ENCODE measurements at regions not wholly inside any gene's neighbourhood (a gene's known extent, or its start where the extent isn't known, plus 50 kb on each side); places are given as distances from the start of the nearest gene placed in this dataset.
"Not testable (repeated sequence)": the region's sequence is repeated elsewhere in the genome, so short reads cannot be mapped to it uniquely, and the experiment has no call there.

DNA sequence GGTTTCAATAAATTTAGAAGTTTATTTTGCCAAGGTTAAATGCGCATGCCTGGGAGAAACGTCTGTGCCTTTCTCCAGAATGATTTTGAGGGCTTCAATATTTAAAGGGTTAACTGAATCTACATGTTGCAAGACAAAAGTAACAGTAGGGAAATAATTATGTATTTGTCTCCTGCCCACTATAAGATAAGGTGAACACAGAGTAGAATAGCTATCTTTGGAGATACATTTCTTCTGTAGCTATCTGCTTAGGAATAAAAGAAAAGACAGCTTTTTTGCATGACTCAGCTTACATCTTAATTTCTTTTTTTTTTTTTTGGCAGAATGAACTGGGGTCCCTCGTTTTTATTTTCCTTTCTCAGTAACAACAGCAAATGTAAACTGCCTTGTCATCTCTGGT lies 1351.6 kb downstream of the AMY1C start:
- no peak for DNase-seq (ENCODE audit: low read depth, low spot score)

DNA sequence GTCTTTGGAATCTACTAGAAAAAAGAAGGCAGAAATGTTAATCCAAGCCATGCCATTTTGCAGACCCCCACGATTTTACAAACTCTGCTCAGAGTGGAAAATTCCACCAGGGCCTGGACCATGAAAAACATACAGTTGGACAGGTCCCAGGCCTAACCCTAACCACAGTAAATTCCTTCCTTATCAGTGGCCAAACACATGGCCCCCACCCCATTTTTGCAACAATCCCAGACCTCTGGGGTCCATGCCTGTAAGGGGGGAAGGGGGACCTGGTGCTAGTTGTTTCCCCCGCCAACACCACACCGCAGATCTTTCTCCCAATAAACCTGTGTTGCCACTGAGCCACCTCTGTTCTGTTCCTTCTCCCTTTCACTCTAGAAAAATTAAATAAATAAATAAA lies 1352.7 kb downstream of the AMY1C start:
- DNase-seq (ENCODE audit: low read depth, low spot score): no peak

DNA sequence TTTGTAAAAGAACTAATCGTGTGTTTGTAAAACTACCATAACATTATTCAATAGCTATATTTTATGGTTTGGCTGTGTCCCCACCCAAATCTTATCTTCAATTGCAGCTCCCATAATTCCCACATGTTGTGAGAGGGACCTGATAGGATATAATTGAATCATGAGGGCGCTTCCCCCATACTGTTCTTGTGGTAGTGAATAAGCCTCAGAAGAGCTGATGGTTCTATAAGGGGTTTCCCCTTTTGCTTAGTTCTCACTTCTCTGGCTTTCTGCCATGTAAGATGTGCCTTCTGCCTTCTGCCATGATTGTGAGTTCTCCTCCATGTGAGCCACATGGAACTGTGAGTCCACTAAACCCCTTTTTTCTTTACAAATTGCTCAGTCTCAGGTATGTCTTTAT lies 1372.3 kb downstream of the AMY1C start:
- no peak for DNase-seq (ENCODE audit: low read depth, low spot score)

DNA sequence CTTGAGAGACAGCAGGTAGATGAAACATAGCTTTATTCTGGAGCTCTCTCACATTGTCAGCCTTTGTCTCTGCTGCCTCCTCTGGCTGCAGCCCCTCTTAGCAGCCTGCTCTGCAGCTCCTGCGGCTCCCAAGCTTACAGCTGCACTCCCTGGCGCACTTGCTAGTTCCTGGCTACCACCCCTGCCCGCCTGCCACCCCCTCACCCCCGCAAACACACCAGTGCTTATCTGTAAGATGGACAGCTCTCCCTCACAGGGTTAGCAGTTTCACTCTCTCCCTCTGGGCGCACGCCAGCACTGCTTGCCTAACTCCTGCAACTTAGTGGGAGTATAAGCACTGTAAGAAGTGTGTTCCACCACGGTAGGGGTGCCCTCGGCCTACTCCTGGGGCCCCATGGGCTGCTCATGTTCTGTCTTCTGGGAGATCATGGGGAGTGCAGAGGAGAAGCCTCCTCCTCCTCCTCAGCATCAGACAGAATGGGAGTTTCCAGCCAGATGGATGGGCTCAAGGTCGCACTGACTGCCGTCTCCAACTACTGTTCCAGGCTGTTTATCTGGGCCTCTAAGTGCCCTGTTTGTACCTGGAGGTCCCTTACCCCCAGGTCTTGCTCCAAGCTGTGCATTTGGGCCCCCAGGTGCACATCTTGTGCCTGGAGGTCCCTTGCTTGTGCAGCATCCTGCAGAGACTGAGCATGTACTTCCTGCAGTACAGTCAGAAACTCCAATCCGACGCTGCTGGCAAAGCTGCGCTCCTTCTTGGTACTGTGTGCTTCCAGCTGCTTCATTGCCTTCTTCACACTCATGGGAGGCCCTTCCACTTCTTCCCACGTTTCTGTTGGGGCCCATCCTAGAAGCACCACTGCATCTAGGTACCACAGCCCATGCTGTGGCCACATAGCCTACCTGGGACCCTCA lies 1388.1 kb downstream of the AMY1C start:
- DNase-seq (ENCODE audit: low read depth, low spot score): no peak

GRCh38 chr1:105138458-105138893 lies 1388.8 kb downstream of the AMY1C start:
- DNase-seq (ENCODE audit: low read depth, low spot score): no peak

DNA sequence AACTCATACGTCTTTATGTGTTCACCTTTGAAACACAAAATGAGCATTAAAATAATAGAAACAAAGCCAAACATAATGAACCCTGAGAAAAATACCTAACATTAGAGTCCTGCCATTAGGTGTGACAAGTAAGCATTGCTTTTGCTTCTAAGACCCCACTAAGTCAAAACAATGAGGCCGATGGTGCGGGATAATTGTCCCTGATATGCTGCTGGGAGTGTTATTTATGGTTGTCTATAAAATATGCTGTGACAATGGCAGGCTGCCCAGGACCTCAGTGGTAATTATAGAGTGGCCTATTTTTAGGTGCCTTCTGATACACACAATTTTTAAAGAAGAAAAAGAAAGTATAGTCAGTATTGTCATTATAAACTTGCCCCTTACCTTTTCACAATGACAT lies 1423.1 kb downstream of the AMY1C start:
- DNase-seq (ENCODE audit: low read depth, low spot score): no peak

GRCh38 chr1:105180789-105181188 lies 1431.1 kb downstream of the AMY1C start:
- no peak for DNase-seq (ENCODE audit: low read depth, low spot score)

GRCh38 chr1:105204836-105205371 lies 1455.2 kb downstream of the AMY1C start:
- no peak for DNase-seq (ENCODE audit: low read depth, low spot score)

DNA sequence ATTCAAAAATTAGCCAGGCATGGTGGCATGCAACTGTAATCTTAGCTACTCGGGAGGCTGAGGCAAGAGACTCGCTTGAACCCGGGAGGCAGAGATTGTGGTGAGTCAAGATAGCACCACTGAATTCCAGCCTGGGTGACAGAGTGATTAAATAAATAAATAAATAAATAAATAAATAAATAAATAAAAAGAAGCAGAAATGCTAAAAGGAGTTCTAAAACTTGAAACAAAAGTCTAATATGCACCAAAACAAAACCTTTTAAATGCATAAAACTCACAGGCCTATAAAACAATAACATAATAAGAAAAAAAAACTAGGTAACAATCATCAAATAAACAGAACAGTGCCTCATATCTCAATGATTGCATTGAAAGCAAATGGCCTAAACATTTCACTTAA lies 1458.9 kb downstream of the AMY1C start:
- DNase-seq (ENCODE audit: low read depth, low spot score): no peak

DNA sequence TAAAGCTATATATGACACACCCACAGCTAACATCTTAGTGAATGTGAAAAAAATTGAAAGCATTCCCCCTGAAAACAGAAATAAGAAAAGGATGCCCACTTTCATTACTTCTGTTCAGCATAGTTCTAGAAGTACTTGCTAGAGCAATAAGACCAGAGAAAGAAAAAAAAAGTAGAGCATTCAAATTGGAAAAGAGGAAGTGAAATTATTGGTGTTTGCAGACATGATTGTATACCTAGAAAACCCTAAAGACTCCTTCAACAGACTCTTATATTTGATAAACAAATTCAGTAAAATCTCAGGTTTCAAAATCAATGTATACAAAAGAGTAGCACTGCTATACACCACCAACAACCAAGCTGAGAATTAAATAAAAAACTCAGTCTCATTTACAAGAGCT lies 1461.0 kb downstream of the AMY1C start:
- DNase-seq (ENCODE audit: low read depth, low spot score): no peak

DNA sequence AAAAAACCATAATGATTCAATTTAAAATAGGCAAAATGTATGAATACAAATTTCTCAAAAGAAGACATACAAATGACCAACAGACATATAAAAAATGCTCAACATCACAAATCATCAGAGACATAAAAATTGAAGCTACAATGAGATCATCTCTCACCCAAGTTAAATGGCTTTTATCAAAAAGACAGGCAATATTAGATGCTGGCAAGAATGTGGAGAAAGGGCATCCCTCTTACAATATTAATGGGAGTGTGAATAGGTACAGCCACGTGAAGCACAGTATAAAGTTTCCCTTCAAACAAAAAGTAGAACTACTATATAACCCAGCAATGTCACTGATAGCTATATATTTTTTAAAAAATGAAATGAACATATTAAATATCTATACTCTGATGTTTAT lies 1481.7 kb downstream of the AMY1C start:
- DNase-seq (ENCODE audit: low read depth, low spot score): no peak

DNA sequence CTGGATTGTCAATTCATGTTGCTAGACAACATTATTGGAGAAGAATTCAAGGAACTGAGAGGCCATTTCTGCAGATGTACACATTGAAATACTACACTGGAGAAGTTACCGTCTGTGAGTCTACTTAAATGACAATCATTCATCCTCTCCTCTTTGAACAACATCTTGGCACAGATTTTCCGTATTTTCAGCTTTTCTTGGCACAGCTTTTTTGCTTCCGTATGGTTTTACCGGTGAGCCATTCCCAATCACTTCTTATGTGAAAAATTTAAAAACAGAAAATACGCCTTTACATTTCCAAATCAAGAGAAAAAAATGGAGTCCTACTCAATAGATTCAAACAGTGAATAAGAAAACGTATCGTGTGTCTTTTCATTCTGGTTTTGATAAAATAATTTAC lies 1493.7 kb downstream of the AMY1C start:
- DNase-seq (ENCODE audit: low read depth, low spot score): no peak

GRCh38 chr1:105243969-105244368 lies 1494.3 kb downstream of the AMY1C start:
- no peak for DNase-seq (ENCODE audit: low read depth, low spot score)

DNA sequence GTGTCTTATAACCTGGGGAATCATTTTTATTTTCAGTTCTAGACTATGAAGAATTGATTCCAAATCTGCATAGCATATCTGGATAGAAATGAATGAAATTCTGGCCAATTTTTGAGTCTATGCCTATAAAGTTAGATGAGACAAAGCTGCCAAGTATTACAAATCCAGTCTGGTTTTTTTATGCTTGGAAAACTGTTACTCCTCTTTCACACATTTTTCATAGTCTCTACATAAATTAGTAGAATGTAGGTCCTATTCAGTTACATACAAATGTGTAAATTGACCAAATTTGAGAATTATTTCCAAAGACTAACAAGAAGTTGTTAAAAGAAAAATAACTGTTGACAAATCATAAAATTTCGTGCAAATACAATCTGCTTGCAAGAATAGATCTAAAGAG lies 1505.2 kb downstream of the AMY1C start:
- DNase-seq (ENCODE audit: low read depth, low spot score): no peak

- no peak for DNase-seq (ENCODE audit: low read depth, low spot score)
Measured at GRCh38 chr1:105260001-105260400, 1510.3 kb downstream of the AMY1C start.

DNA sequence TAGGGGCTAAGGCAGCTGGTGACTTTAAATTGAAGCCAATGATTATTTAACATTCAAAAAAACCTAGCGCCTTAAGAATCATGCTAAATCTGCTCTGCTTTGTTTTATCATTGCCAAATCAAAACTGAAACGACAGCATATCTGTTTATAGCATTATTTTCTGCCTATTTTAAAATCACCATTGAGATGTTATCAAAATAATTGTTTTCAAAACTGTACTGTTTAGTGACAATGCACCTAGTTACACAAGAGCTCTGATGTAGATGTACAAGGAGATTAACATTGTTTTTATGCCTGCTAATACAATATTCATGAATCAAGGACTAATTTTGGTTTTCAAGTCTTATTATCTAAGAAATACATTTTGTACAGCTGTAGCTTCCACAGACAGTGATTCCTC lies 1521.3 kb downstream of the AMY1C start:
- no peak for DNase-seq (ENCODE audit: low read depth, low spot score)

DNA sequence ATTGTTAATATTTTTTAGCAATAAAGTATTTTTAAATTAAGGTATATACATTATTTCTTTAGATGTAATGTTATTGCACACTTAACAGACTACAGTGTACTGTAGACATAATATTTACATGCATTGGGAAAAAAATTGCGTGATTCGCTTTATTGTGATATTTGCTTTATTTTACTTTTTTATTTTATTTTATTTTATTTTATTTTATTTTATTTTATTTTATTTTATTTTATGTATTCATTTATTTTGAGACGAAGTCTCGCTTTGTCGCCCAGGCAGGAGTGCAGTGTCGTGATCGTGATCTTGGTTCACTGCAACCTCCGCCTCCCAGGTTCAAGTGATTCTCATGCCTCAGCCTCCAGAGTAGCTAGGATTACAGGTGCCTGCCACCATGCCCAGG lies 1522.7 kb downstream of the AMY1C start:
- DNase-seq (ENCODE audit: low read depth, low spot score): not testable (repeated sequence)

DNA sequence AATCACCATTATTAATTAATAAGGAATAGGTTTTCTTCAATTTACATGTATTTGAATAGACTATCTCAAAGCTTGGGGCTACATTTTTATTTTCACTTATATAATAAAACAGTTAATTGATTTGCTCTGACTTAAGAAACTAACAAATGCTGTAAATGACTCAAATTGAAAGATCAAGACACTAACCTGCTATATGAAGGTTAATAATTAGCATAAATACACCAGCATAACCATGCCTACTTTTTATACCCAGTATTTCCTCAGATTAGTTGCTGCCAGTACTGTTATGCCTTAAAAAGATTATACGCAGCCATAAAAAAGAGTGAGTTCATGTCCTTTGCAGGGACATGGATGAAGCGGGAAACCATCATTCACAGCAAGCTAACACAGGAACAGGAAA lies 1545.1 kb downstream of the AMY1C start:
- no peak for DNase-seq (ENCODE audit: low read depth, low spot score)

DNA sequence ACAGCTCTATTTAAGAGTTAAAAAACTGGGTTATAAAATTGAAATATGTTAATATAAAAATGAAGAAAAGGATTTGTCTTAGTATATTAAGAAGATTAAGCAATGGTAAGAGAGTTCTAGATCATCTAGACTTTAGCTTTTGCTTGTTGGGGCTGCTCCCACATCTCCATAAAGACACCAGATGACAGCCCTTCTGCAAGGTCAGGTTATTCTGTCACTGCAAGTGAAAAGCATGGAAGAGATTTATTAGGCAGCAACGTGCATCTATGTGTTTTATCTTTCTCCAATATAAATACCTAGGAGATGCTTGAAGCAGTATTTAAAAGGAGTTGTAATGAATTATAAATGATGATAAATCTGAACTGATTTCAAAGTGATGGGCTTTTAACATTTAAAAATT lies 1560.4 kb downstream of the AMY1C start:
- DNase-seq (ENCODE audit: low read depth, low spot score): no peak

- no peak for DNase-seq (ENCODE audit: low read depth, low spot score)
Measured at GRCh38 chr1:105317976-105318375, 1568.3 kb downstream of the AMY1C start.

- DNase-seq (ENCODE audit: low read depth, low spot score): no peak
Measured at GRCh38 chr1:105326886-105327285, 1577.2 kb downstream of the AMY1C start.

DNA sequence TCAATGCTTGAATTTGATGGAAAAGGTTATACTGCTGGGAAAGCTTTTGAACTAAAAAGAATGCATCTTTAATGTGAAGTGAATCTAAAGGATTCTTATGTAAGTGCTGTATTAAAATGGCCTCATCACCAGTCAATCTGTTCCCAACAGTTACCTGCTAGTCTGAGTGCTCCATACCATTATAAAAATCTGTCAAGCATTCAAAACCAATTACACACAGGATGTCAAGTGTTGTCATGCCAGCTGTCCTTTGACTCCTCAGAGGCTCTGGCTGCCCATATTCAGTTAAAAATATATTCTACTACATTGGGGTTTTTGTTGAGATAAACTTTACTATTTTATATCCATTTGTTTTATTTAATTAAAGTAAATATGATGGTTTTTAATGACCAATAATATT lies 1587.7 kb downstream of the AMY1C start:
- no peak for DNase-seq (ENCODE audit: low read depth, low spot score)

DNA sequence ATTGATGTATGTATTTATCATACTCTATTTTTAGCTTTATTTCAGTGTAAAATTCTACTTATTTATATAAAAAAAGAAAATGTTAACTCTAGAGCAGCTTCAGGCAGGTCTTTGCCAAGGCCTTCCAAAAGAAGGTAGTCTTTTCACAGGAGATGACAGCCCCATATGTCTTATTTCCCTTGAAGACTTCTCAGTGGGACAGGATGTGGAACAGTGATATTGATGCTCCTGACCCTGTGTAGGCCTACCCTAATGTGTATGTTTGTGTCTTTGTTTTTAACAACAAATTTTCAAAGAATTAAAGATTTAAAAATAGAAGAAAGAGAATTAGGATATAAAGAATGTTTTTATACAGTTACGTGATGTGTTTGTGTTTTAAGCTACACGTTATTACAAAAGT lies 1593.6 kb downstream of the AMY1C start:
- no peak for DNase-seq (ENCODE audit: low read depth, low spot score)
